Right atrium auricular region (tissue), 2 donors: ENCODE measurements at regions not wholly inside any gene's neighbourhood (a gene's known extent, or its start where the extent isn't known, plus 50 kb on each side); places are given as distances from the start of the nearest gene placed in this dataset.

Source experiments
- DNase-seq: peaks from one replicate; pipeline ENCODE4 v3.0.0-alpha.2; 2019; ENCODE audit warnings: low spot score
- H3K27ac ChIP-seq, 2 donors: fragments of 200-600 bp; sonication (generic); 1 replicate in 1 of 2; 2 replicates in 1 of 2; pipeline ENCODE4 v1.5.1; 2016 to 2019
- H3K27me3 ChIP-seq, 2 donors: fragments of 200-600 bp; sonication (generic); one replicate each; pipeline versions ENCODE4 v1.5.1 to v1.6.0; 2017 to 2019
- H3K36me3 ChIP-seq: fragments of 200-600 bp; sonication (generic); one replicate; pipeline ENCODE4 v1.5.1; 2016
- H3K4me1 ChIP-seq, 2 donors: fragments of 200-600 bp; sonication (generic); one replicate each; pipeline versions ENCODE4 v1.5.1 to v1.6.0; 2017 to 2019
- H3K4me3 ChIP-seq, 2 donors: fragments of 200-600 bp; sonication (generic); 1 replicate in 1 of 2; 2 replicates in 1 of 2; pipeline ENCODE4 v1.5.1; 2017 to 2019; ENCODE audit warnings: mild to moderate bottlenecking in 1 of 2, moderate library complexity in 1 of 2
- H3K9me3 ChIP-seq, 2 donors: fragments of 200-600 bp; sonication (generic); one replicate each; pipeline ENCODE4 v1.5.1; 2019
- TF ChIP-seq, protein P1 (sequence below), 2 donors: fragments of 200-600 bp; sonication (generic); IDR thresholded peaks; one replicate each; pipeline ENCODE4 v1.5.1; 2019; ENCODE audit warnings: antibody characterized with exemption in 2 of 2

- Histone ChIP-seq H3K9me3 (no peaks in the 10 kb centered on the region), H3K4me1 (peaks cover 0 to 13% of the 10 kb centered on the region in 2 donors), H3K4me3 (no peak overlapping the region), H3K27ac (no peak overlapping the region), H3K27me3 (no peaks in the 10 kb centered on the region), H3K36me3 (no peaks in the 10 kb centered on the region)
- no peak for DNase-seq
- TF ChIP-seq, protein P1, sequence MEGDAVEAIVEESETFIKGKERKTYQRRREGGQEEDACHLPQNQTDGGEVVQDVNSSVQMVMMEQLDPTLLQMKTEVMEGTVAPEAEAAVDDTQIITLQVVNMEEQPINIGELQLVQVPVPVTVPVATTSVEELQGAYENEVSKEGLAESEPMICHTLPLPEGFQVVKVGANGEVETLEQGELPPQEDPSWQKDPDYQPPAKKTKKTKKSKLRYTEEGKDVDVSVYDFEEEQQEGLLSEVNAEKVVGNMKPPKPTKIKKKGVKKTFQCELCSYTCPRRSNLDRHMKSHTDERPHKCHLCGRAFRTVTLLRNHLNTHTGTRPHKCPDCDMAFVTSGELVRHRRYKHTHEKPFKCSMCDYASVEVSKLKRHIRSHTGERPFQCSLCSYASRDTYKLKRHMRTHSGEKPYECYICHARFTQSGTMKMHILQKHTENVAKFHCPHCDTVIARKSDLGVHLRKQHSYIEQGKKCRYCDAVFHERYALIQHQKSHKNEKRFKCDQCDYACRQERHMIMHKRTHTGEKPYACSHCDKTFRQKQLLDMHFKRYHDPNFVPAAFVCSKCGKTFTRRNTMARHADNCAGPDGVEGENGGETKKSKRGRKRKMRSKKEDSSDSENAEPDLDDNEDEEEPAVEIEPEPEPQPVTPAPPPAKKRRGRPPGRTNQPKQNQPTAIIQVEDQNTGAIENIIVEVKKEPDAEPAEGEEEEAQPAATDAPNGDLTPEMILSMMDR (IDR thresholded peaks at IDR 0.05) = no peak
Observed at GRCh38 chr9:134504106-134504385, 137.6 kb upstream of the COL5A1 start.

DNA sequence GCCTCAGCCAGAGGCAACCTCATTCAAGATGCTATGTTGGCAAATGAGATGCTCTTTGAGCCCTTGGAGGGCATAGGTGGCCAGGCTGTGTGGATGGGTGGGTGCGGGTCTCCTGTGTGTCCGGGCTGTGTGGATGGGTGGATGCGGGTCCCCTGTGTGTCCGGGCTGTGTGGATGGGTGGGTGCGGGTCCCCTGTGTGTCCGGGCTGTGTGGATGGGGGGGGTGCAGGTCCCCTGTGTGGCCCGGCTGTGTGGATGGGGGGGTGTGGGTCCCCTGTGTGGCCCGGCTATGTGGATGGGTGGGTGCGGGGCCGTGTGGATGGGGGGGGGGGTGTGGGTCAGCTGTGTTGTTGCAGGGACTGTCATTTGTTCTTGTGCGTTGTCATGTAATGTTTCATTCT lies 136.6 kb upstream of the COL5A1 start:
- DNase-seq = no peak
- TF ChIP-seq, protein P1 (IDR thresholded peaks at IDR 0.05) = no peak
- H3K27ac ChIP-seq = no peak overlapping the region
- no peak overlapping the region for H3K4me3 ChIP-seq
- no peaks in the 10 kb centered on the region for H3K9me3 ChIP-seq
- peaks cover 0 to 13% of the 10 kb centered on the region in 2 donors for H3K4me1 ChIP-seq
- H3K27me3 ChIP-seq = no peaks in the 10 kb centered on the region
- no peaks in the 10 kb centered on the region for H3K36me3 ChIP-seq

DNA sequence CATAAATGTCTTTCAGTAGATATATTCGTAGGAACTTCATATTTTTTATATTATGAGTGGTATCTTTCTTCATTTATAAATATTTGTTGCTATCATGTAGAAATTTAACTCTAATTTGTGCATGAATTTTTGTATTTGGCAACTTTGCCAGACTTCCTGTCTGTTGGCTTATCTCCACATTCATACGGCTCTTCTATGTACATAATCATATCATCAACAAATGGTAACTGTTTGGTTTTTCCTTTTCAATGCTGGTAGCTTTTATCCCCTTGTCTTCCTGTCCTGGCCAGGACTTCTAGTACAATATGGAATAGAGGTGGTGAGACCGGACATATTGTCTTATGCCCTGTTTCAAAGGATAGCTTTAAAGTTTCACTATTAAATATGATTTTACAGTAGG lies 132.3 kb upstream of the COL5A1 start:
- no peaks in the 10 kb centered on the region for H3K27me3 ChIP-seq
- DNase-seq = no peak
- TF ChIP-seq, protein P1 (IDR thresholded peaks at IDR 0.05) = no peak
- peaks cover 0 to 4% of the 10 kb centered on the region in 2 donors for H3K9me3 ChIP-seq
- no peaks in the 10 kb centered on the region for H3K4me1 ChIP-seq
- no peak overlapping the region for H3K4me3 ChIP-seq
- no peaks in the 10 kb centered on the region for H3K36me3 ChIP-seq
- H3K27ac ChIP-seq = no peak overlapping the region

DNA sequence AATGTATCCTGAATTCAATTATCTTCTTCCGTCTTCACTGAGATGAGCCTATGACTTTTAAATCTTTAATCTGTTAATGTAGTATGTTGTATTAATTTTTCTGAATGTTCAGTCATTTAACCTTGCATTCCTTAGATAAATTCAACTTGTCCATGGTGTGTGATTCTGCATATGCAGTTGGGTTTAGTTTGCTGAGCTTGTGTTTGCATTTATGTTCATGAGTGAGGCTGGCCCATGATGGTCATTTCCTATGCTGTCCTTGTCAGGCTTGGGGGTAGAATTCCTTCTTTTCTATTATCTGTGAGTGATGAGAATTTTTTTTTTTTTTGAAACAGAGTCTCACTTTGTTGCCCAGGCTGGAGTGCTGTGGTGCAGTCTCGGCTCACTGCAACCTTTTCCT lies 131.8 kb upstream of the COL5A1 start:
- no peak for DNase-seq
- Histone ChIP-seq H3K36me3 (no peaks in the 10 kb centered on the region), H3K9me3 (peaks cover 0 to 6% of the 10 kb centered on the region in 2 donors), H3K4me1 (no peaks in the 10 kb centered on the region), H3K4me3 (no peak overlapping the region), H3K27me3 (no peaks in the 10 kb centered on the region), H3K27ac (no peak overlapping the region)
- TF ChIP-seq, protein P1 (IDR thresholded peaks at IDR 0.05) = no peak

DNA sequence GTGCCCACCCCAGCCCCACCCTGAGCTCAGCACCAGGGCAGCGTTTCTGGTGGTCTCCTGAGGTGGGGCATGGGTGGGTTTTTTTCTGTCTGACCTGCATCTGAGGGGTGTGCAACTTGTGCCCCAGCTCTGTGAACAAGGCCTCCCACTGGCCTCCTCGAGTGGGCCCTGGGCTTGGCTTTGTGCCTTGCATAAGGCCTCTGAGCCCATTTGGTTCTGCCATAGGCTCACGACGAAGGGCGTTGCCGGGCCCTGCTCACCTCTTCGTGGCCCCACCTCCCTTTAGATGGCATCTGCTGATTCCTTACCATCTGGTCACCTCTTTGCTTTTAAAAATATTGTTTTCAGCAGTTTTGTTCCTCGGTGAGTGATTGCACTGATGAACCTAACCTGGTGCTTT lies 127.1 kb upstream of the COL5A1 start:
- Histone ChIP-seq H3K27me3 (no peaks in the 10 kb centered on the region), H3K27ac (no peak overlapping the region), H3K9me3 (peaks cover 0 to 6% of the 10 kb centered on the region in 2 donors), H3K36me3 (no peaks in the 10 kb centered on the region), H3K4me3 (no peak overlapping the region), H3K4me1 (no peaks in the 10 kb centered on the region)
- no peak for DNase-seq
- TF ChIP-seq, protein P1 (IDR thresholded peaks at IDR 0.05) = no peak

DNA sequence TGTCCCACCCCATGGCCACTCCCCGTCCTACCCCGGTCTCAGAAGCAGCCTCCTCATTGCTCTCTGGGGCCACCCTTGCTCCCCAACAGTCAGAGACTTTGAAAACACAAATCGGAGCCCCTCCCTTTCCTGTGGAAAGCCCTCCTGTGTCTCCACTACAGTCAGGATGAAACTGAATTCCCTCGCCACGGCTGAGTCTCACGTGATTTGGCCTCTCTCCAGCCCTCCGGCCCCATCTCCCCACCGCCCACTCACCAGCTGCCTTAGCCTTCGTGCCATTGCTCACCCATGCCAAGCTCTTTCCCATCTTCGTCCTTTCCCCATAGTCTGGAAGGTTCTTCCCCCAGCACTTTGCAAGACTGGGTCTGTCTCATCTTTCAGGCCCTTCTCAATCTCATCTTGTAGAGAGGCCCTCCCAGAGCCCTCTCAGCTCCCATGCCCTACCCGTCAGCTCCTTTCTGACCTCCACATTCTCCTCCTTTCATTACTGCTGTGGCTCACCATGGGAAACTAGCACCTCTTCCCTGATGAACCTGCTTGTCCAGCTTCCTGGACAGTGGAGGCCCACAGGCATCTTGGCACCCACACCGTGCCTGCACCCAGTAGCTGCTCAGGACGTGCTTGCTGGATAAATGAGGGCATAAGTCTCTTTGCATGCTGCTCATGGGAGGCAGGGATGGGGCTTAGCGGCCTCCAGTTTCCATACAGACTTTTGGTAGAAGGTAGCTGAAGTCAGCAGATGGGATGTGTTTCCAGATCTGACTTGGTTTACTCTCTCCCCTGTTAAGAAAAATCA lies 126.4 kb upstream of the COL5A1 start:
- Histone ChIP-seq H3K9me3 (peaks cover 0 to 6% of the 10 kb centered on the region in 2 donors), H3K4me1 (no peaks in the 10 kb centered on the region), H3K27me3 (no peaks in the 10 kb centered on the region), H3K4me3 (no peak overlapping the region), H3K27ac (no peak overlapping the region), H3K36me3 (no peaks in the 10 kb centered on the region)
- TF ChIP-seq, protein P1 (IDR thresholded peaks at IDR 0.05) = no peak
- no peak for DNase-seq
